Neural progenitor cell (in vitro differentiated cells): ENCODE measurements at regions not wholly inside any gene's neighbourhood (a gene's known extent, or its start where the extent isn't known, plus 50 kb on each side); places are given as distances from the start of the nearest gene placed in this dataset.

Source experiments
- CTCF ChIP-seq: fragments of 200-600 bp; sonication (generic); IDR thresholded peaks from 2 replicates; pipeline ENCODE4 v1.5.1; 2017; ENCODE audit warnings: antibody characterized with exemption, mild to moderate bottlenecking
- EZH2 ChIP-seq: fragments of 200-600 bp; sonication (generic); IDR thresholded peaks from 2 replicates; pipeline ENCODE4 v1.6.1; 2017; ENCODE audit warnings: antibody characterized with exemption, mild to moderate bottlenecking, moderate library complexity

DNA sequence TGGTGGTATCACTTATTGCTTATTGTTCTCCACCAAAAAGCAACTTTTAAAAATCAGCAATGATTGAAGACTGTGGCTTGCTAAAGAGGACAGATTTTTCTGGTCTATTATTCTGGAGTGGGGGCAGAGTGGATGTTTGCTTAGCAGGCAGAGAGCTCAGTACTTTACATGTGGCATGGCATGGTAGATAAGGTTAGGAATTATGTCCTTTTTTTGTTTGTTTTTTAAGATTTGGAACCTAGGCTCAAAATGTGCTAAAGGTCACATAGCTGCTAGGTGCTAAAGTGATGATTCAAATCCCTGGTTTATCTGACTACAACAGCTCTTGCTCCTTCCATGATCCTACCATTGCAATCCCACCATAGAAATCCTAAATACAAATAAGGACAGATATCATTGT lies 331.0 kb upstream of the ADAMTS9 start:
- TF ChIP-seq CTCF (no peak), EZH2 (no peak)
